ENCODE measurements at regions not wholly inside any gene's neighbourhood (a gene's known extent, or its start where the extent isn't known, plus 50 kb on each side); places are given as distances from the start of the nearest gene placed in this dataset.
A peak's percentile ranks its signal among the peaks of the same experiment; 100 is the strongest.

DNA sequence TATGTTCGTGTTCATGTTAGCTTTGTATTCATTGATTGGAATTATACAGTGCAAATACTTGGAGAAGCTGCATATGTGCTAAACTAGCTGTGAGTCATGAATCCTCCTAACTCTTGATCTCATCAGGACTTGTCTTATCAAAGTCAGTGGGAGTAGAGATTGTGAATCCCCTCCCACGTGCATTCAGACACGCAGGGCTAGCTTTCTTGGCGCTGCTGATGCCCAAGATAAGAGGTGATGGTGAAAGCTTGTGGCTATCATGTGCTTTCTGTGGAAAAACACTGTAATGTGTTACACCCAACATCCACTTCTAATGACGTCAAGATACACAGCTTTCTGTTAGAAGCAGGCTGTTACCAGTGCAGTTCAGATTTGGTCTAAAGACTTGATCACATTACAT lies 348.7 kb upstream of the HAND2 start:
- Histone ChIP-seq H3K27me3 (no peaks in the 10 kb centered on the region), H3K4me3 (no peak overlapping the region), H3K9me3 (no peaks in the 10 kb centered on the region), H3K4me1 (no peaks in the 10 kb centered on the region), H3K27ac (no peak overlapping the region), H3K36me3 (no peaks in the 10 kb centered on the region)
- TF ChIP-seq, protein P1, sequence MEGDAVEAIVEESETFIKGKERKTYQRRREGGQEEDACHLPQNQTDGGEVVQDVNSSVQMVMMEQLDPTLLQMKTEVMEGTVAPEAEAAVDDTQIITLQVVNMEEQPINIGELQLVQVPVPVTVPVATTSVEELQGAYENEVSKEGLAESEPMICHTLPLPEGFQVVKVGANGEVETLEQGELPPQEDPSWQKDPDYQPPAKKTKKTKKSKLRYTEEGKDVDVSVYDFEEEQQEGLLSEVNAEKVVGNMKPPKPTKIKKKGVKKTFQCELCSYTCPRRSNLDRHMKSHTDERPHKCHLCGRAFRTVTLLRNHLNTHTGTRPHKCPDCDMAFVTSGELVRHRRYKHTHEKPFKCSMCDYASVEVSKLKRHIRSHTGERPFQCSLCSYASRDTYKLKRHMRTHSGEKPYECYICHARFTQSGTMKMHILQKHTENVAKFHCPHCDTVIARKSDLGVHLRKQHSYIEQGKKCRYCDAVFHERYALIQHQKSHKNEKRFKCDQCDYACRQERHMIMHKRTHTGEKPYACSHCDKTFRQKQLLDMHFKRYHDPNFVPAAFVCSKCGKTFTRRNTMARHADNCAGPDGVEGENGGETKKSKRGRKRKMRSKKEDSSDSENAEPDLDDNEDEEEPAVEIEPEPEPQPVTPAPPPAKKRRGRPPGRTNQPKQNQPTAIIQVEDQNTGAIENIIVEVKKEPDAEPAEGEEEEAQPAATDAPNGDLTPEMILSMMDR (IDR thresholded peaks at IDR 0.05), result no peak
- intact Hi-C loops (cut with DNase I), result no loop called here
- DNase-seq, result no peak
- ATAC-seq, result peak; percentile 40

DNA sequence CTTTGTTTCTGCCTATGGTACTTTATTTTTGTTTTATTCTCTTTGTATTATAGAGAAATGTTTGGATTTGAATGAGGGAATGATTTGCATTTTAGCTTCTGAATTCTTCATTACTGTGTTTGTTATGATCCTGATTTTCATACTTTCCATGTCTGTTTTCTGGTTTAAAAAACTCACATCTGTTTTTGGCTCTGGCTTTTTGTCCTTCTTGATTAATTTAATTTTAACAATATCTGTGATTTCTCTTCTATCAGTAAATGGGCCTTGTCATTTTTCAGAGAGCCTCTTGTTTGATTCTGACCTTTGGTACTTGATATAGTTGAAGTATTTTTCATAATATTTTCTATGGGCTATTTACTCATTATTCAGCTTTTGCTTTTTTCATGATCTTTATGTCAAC lies 341.6 kb upstream of the HAND2 start:
- H3K27ac ChIP-seq, result no peak overlapping the region
- no peaks in the 10 kb centered on the region for H3K36me3 ChIP-seq
- intact Hi-C loops (cut with DNase I), result no loop called here
- no peak overlapping the region for H3K4me3 ChIP-seq
- DNase-seq (no peak), ATAC-seq (no peak)
- H3K27me3 ChIP-seq, result no peaks in the 10 kb centered on the region
- no peaks in the 10 kb centered on the region for H3K4me1 ChIP-seq
- TF ChIP-seq, protein P1 (IDR thresholded peaks at IDR 0.05), result no peak
- H3K9me3 ChIP-seq, result no peaks in the 10 kb centered on the region

DNA sequence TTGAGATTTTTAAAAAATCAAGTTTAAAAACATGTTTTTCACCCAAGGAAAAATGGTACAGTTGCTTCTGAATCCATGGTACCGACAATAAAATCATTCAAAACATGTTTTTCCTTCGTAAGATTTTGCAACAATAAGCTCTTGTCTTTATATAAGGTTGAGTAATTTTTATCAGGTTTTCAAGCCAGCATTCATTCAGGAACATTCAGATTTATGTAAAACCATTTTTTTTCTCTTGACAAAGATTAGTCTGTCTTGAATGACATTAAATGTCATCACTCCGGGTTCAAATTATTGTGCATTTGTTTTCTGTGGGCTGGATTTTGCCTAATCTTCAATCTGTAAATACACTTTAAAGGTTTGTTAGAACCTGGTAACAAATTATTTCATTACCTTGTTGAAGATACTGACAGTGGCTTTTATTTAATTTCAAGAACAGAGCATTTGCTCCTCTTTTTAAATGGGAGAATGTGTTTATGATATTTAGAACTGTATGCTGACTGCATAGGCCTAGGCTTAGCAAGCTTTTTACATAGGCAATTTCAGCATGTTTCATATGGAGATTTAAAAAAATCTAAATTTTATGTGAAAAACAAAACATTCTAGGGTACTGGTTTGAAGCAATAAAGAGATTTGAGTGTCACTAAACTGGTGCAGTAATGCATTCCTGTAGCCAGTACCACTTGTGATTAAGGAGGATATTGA lies 336.4 kb upstream of the HAND2 start:
- Histone ChIP-seq H3K9me3 (no peaks in the 10 kb centered on the region), H3K36me3 (no peaks in the 10 kb centered on the region), H3K27me3 (no peaks in the 10 kb centered on the region), H3K4me3 (no peak overlapping the region), H3K4me1 (no peaks in the 10 kb centered on the region), H3K27ac (no peak overlapping the region)
- TF ChIP-seq, protein P1 (IDR thresholded peaks at IDR 0.05), result no peak
- no peak for ATAC-seq
- DNase-seq, result no peak
- intact Hi-C loops (cut with DNase I), result no loop called here

DNA sequence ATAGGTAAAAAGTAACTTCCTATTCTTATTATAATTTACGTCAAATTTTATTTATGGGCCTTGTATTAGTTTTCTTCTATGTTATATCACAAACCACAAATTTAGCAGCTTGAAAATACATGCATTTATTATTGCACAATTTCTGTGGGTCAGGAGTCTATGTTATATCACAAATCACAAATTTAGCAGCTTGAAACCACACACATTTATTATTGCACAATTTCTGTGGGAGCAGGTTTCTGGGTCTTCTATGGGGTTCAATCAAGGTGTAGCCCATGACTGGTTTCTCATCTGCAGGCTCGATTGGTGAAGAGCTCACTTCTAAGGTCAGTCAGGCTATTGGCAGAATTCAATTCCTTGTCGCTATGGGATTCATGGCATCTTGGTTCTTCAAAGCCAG lies 332.7 kb upstream of the HAND2 start:
- no peaks in the 10 kb centered on the region for H3K4me1 ChIP-seq
- ATAC-seq (no peak), DNase-seq (no peak)
- no peaks in the 10 kb centered on the region for H3K27me3 ChIP-seq
- H3K27ac ChIP-seq, result no peak overlapping the region
- H3K36me3 ChIP-seq, result no peaks in the 10 kb centered on the region
- intact Hi-C loops (cut with DNase I), result no loop called here
- TF ChIP-seq, protein P1 (IDR thresholded peaks at IDR 0.05), result no peak
- no peak overlapping the region for H3K4me3 ChIP-seq
- H3K9me3 ChIP-seq, result no peaks in the 10 kb centered on the region

DNA sequence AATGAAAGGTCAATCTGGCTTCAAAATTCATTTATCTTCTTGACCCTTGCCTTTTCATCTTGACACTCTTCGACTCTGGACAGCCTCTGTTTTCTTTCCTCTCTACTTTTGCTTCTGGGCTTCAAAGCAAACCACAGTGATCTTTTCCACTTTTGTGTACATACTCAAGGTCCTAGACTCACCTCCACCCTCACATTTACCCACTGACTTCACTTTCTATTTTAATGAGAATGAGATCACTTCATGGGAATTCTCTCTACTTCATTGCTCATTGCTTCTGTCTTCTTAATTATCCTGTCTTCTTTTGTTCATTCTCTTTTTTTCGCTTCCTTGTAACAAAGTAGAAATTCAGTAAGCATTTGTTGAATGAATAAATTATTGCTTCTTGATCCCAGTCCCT lies 330.1 kb upstream of the HAND2 start:
- H3K36me3 ChIP-seq, result no peaks in the 10 kb centered on the region
- no peak for ATAC-seq
- DNase-seq, result no peak
- TF ChIP-seq, protein P1 (IDR thresholded peaks at IDR 0.05), result no peak
- no peaks in the 10 kb centered on the region for H3K9me3 ChIP-seq
- H3K4me3 ChIP-seq, result no peak overlapping the region
- intact Hi-C loops (cut with DNase I), result no loop called here
- no peaks in the 10 kb centered on the region for H3K4me1 ChIP-seq
- H3K27me3 ChIP-seq, result no peaks in the 10 kb centered on the region
- H3K27ac ChIP-seq, result no peak overlapping the region
